Vagina (tissue), 2 donors: ENCODE measurements at regions not wholly inside any gene's neighbourhood (a gene's known extent, or its start where the extent isn't known, plus 50 kb on each side); places are given as distances from the start of the nearest gene placed in this dataset.

ENCODE experiments used
- CTCF ChIP-seq, 3 experiments: fragments of 450-650 bp in 2 of 3; fragments of 200-600 bp in 1 of 3; sonication (generic) in 1 of 3; IDR thresholded peaks; one replicate each; pipeline ENCODE4 v1.5.1; 2017 to 2019; ENCODE audit warnings: antibody characterized with exemption in 3 of 3, mild to moderate bottlenecking in 2 of 3, moderate library complexity in 2 of 3
- POLR2AphosphoS5 ChIP-seq, 2 donors: sonication (generic); formaldehyde crosslinking; IDR thresholded peaks; one replicate each; pipeline ENCODE4 v1.9.0; 2017; ENCODE audit warnings: antibody characterized with exemption in 2 of 2, mild to moderate bottlenecking in 2 of 2, low read depth in 1 of 2; ENCODE audit not compliant: insufficient read depth in 1 of 2

- TF ChIP-seq CTCF (IDR thresholded peaks at IDR 0.05) (no peak), POLR2AphosphoS5 (IDR thresholded peaks at IDR 0.05; ENCODE audit: insufficient read depth in 1 of 2, low read depth in 1 of 2) (no peak)
Measured at GRCh38 chr1:4932311-4933030, 278.1 kb downstream of the AJAP1 start.
